Fibroblast of lung (primary cell): ENCODE measurements at regions not wholly inside any gene's neighbourhood (a gene's known extent, or its start where the extent isn't known, plus 50 kb on each side); places are given as distances from the start of the nearest gene placed in this dataset.

Experiments used
- DNase-seq, 2 donors: peaks; one replicate each; pipeline versions ENCODE4 v3.0.0 to v3.0.0-alpha.2; 2010; ENCODE audit warnings: low read depth in 2 of 2
- H2AFZ ChIP-seq: 2 replicates; pipeline ENCODE4 v1.5.1; 2012; ENCODE audit warnings: low read length, control low read depth, inconsistent platforms
- H3K27ac ChIP-seq: 2 replicates; pipeline ENCODE4 v1.5.1; 2011; ENCODE audit warnings: low read length, control low read depth; ENCODE audit not compliant: insufficient read depth
- H3K27me3 ChIP-seq: 2 replicates; pipeline ENCODE4 v1.5.1; 2011; ENCODE audit warnings: mild to moderate bottlenecking, low read length; ENCODE audit not compliant: control insufficient read depth, insufficient read depth
- H3K36me3 ChIP-seq: 2 replicates; pipeline ENCODE4 v1.5.1; 2011; ENCODE audit warnings: low read length; ENCODE audit not compliant: control insufficient read depth, insufficient read depth
- H3K4me1 ChIP-seq: 2 replicates; pipeline ENCODE4 v1.5.1; 2011; ENCODE audit warnings: low read length; ENCODE audit not compliant: control insufficient read depth, insufficient read depth; ENCODE audit errors: extremely low read depth
- H3K4me2 ChIP-seq: 2 replicates; pipeline ENCODE4 v1.5.1; 2011; ENCODE audit warnings: low read length, control low read depth; ENCODE audit not compliant: insufficient read depth; ENCODE audit errors: extremely low read depth
- H3K4me3 ChIP-seq, 4 experiments: fragments of 200-600 bp in 1 of 4; sonication (generic) in 1 of 4; replicated peaks in 1 of 4; 2 replicates each; pipeline ENCODE4 v1.5.1; 2011 to 2016; ENCODE audit warnings: low read length in 4 of 4, low read depth in 3 of 4, mild to moderate bottlenecking in 3 of 4, control low read depth in 2 of 4, inconsistent platforms in 1 of 4, mixed read lengths in 1 of 4; ENCODE audit not compliant: insufficient read depth in 1 of 4; ENCODE audit errors: control extremely low read depth in 1 of 4
- H3K79me2 ChIP-seq: 2 replicates; pipeline ENCODE4 v1.5.1; 2012; ENCODE audit warnings: mild to moderate bottlenecking, low read length, inconsistent platforms; ENCODE audit not compliant: control insufficient read depth, insufficient read depth
- H3K9ac ChIP-seq: 2 replicates; pipeline ENCODE4 v1.5.1; 2011; ENCODE audit warnings: mild to moderate bottlenecking, low read length, control low read depth; ENCODE audit not compliant: insufficient read depth
- H3K9me3 ChIP-seq: 2 replicates; pipeline ENCODE4 v1.5.1; 2012; ENCODE audit warnings: low read depth, low read length; ENCODE audit not compliant: control insufficient read depth, insufficient read depth
- H4K20me1 ChIP-seq: 2 replicates; pipeline ENCODE4 v1.5.1; 2011; ENCODE audit warnings: low read length; ENCODE audit not compliant: control insufficient read depth, insufficient read depth; ENCODE audit errors: extremely low read depth
- CTCF ChIP-seq, 2 donors: IDR thresholded peaks in 1 of 2; conservative IDR thresholded peaks in 1 of 2; 1 replicate in 1 of 2; 2 replicates in 1 of 2; pipeline ENCODE4 v1.5.1; 2011 to 2012; ENCODE audit warnings: low read length in 2 of 2, control low read depth in 1 of 2, inconsistent platforms in 1 of 2, low read depth in 1 of 2, mild to moderate bottlenecking in 1 of 2
- EZH2 ChIP-seq: IDR thresholded peaks from 2 replicates; pipeline ENCODE4 v1.5.1; 2012; ENCODE audit warnings: low read length, control low read depth, mild to moderate bottlenecking; ENCODE audit errors: missing control alignments

DNA sequence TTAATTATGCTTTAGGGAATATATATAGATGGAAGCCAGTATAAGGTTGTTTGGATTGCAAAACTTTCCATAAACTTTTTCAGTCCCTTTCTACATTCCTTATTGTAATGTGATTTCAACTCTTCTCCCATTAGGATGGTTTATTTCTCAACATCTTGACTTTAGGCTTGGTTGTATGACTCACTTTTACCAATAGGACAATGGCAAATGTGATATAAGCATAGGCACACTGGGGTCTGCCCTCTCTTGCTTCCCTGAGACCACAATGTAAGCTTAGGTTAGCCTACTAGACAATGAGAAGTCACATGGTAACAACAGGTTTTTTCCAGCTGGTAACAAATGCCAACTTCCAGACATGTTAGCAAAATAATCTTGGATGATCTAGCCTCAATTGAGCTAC is 163.3 kb upstream of the RBPJ start:
- DNase-seq = peak; percentile 10 to 60

DNA sequence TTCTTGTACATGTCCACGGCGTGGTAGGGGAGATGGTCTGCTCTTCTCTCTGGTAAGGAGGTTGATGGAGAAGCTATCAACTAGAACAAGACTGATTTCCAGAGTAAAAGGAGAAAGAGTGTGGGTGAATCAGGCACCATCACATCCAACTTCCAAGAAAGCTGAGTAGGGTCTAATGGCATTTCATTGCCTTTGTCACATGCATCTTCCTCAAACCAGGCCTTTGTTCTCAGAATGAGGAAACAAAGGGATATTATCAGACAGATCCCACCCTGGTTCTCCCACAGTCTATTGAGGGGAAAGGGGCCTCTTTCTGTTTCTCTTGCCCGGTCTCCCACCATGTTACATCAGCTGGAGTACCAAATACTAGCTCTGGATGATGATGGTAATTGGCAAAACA is 160.2 kb upstream of the RBPJ start:
- H3K4me2 ChIP-seq = no peak overlapping the region
- no peak overlapping the region for H3K9ac ChIP-seq
- H4K20me1 ChIP-seq = no peaks in the 10 kb centered on the region
- no peaks in the 10 kb centered on the region for H3K27me3 ChIP-seq
- peaks cover 6% of the 10 kb centered on the region for H3K4me1 ChIP-seq
- H3K27ac ChIP-seq = no peak overlapping the region
- H2AFZ ChIP-seq = no peak overlapping the region
- DNase-seq = no peak
- TF ChIP-seq EZH2 = no peak
- no peak for TF ChIP-seq CTCF (conservative IDR thresholded peaks at IDR 0.05 in 1 of 2, IDR thresholded peaks at IDR 0.05 in 1 of 2; ENCODE audit: low read depth in 1 of 2, low read length in 2 of 2)
- no peaks in the 10 kb centered on the region for H3K9me3 ChIP-seq
- H3K36me3 ChIP-seq = no peaks in the 10 kb centered on the region
- no peak overlapping the region for H3K4me3 ChIP-seq
- no peaks in the 10 kb centered on the region for H3K79me2 ChIP-seq

More for the DNA sequence above, 163.3 kb upstream of the RBPJ start:
- TF ChIP-seq EZH2 (no peak), CTCF (conservative IDR thresholded peaks at IDR 0.05 in 1 of 2, IDR thresholded peaks at IDR 0.05 in 1 of 2; ENCODE audit: low read depth in 1 of 2, low read length in 2 of 2) (no peak)
- H3K9ac ChIP-seq = no peak overlapping the region
- no peaks in the 10 kb centered on the region for H3K27me3 ChIP-seq
- H3K36me3 ChIP-seq = no peaks in the 10 kb centered on the region
- no peak overlapping the region for H3K4me3 ChIP-seq
- no peaks in the 10 kb centered on the region for H4K20me1 ChIP-seq
- H3K9me3 ChIP-seq = no peaks in the 10 kb centered on the region
- H3K27ac ChIP-seq = no peak overlapping the region
- H3K4me1 ChIP-seq = peaks cover 6% of the 10 kb centered on the region
- H3K79me2 ChIP-seq = no peaks in the 10 kb centered on the region
- no peak overlapping the region for H3K4me2 ChIP-seq
- H2AFZ ChIP-seq = no peak overlapping the region

DNA sequence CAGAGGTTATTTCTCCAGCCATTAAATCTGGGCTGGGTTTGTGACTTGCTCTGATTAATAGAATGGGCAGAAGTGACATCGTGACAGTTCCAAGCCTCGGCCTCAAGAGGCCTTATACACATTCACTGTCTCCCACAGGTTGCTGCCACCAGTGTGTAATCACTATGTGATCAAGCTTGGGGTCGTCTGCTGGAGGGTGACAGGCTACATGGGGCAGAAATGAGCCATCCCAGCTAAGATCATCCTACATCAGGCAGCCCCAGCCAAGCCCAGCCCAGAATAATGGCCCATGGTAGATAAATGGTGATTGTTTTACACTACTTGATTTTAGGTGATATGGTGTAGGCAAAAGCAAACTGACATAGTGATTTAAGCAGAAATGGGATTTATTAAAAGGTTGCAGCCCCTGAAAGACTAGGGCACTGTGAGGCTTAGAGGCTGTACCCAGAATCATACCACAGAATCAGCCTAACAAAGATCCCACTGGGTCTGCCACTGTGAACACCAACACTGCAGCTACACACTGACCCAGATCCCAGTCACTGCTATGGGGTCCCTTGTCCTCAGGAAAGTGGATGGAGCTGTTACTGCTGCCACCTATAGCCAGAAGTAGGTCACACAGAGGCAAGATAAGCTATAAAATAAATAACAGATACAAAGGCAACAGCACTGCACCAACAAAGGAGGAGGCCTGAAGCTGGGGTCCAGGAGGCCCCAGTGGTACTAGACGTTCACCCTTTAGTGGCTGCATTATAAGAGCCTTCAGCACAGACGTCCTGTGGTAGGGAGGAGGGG is 159.6 kb upstream of the RBPJ start:
- Histone ChIP-seq H3K36me3 (no peaks in the 10 kb centered on the region), H2AFZ (no peak overlapping the region), H3K27me3 (no peaks in the 10 kb centered on the region), H3K4me2 (no peak overlapping the region), H3K79me2 (no peaks in the 10 kb centered on the region), H3K4me3 (no peak overlapping the region), H3K4me1 (peaks cover 6% of the 10 kb centered on the region), H4K20me1 (no peaks in the 10 kb centered on the region), H3K9me3 (no peaks in the 10 kb centered on the region), H3K9ac (no peak overlapping the region), H3K27ac (no peak overlapping the region)
- TF ChIP-seq CTCF (conservative IDR thresholded peaks at IDR 0.05 in 1 of 2, IDR thresholded peaks at IDR 0.05 in 1 of 2; ENCODE audit: low read depth in 1 of 2, low read length in 2 of 2) (peak in 1 of 2 donors; percentile 40), EZH2 (no peak)
- peak in 1 of 2 donors; percentile 41 for DNase-seq
